Esophagus (tissue), 2 donors: ENCODE measurements at regions not wholly inside any gene's neighbourhood (a gene's known extent, or its start where the extent isn't known, plus 50 kb on each side); places are given as distances from the start of the nearest gene placed in this dataset.
"Not testable (repeated sequence)": the region's sequence is repeated elsewhere in the genome, so short reads cannot be mapped to it uniquely, and the experiment has no call there.

Experiments used
- H3K27ac ChIP-seq, 2 donors: one replicate each; pipeline ENCODE4 v1.5.1; 2013; ENCODE audit warnings: low read depth in 2 of 2, mild to moderate bottlenecking in 2 of 2, inconsistent platforms in 1 of 2, low read length in 1 of 2, moderate library complexity in 1 of 2
- H3K27me3 ChIP-seq, 2 donors: one replicate each; pipeline ENCODE4 v1.6.1; 2013; ENCODE audit warnings: low read length in 2 of 2, control low read depth in 1 of 2, mild to moderate bottlenecking in 1 of 2; ENCODE audit not compliant: insufficient read depth in 2 of 2, control insufficient read depth in 1 of 2
- H3K36me3 ChIP-seq, 2 donors: one replicate each; pipeline ENCODE4 v1.6.1; 2013; ENCODE audit warnings: low read length in 1 of 2; ENCODE audit not compliant: control insufficient read depth in 2 of 2, insufficient read depth in 2 of 2
- H3K4me1 ChIP-seq, 2 donors: one replicate each; pipeline ENCODE4 v1.6.1; 2013; ENCODE audit warnings: low read length in 1 of 2; ENCODE audit not compliant: control insufficient read depth in 2 of 2, insufficient read depth in 2 of 2
- H3K4me3 ChIP-seq, 2 donors: one replicate each; pipeline ENCODE4 v1.5.1; 2013; ENCODE audit warnings: low read length in 2 of 2, mild to moderate bottlenecking in 2 of 2, low read depth in 1 of 2, moderate library complexity in 1 of 2
- H3K9me3 ChIP-seq, 2 donors: one replicate each; pipeline ENCODE4 v1.6.1; 2013; ENCODE audit warnings: mild to moderate bottlenecking in 2 of 2, low read depth in 1 of 2, low read length in 1 of 2, moderate library complexity in 1 of 2; ENCODE audit not compliant: control insufficient read depth in 2 of 2, insufficient read depth in 1 of 2
- WGBS, 2 donors: extraction: QIAGEN DNeasy Blood & Tissue Kit; methylation state at CpG; one replicate each; pipeline ENCODE4 v1.1.7; 2013; 5-methylcytosine and 5-hydroxymethylcytosine counted together
- donor health status: healthy with polysubstance abuse.
- donor health status: Bipolar disorder and iron deficiency.

DNA sequence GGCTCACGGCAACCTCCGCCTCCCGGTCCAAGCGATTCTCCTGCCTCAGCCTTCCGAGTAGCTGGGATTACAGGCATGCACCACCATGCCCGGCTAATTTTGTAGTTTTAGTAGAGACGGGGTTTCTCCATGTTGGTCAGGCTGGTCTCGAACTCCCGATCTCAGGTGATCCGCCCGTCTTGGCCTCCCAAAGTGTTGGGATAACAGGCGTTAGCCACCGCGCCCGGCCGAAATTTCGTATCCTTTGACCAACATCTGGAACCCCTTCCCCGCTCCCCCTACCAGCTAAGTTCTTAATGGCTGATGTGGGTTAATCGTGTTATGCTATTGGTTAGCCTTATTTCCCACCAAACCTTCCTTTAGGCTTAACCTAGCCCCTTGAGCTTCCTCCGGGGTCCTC lies 113.6 kb downstream of the KLF13 start:
- Histone ChIP-seq H3K4me3 (peak overlapping the region; percentile 2 to 47), H3K27ac (peak overlapping the region; percentile 49 to 64), H3K4me1 (peaks cover 4 to 14% of the 10 kb centered on the region in 2 donors)
- not testable (repeated sequence) for H3K36me3 ChIP-seq, H3K9me3 ChIP-seq, H3K27me3 ChIP-seq
- 94 to 97% methylated on average over 20 of the region's 20 CpGs for WGBS, 2 donors

GRCh38 chr15:31440754-31441311 lies 114.2 kb downstream of the KLF13 start:
- Histone ChIP-seq H3K4me3 (peak overlapping the region; percentile 47), H3K9me3 (no peaks in the 10 kb centered on the region), H3K4me1 (peaks cover 4 to 12% of the 10 kb centered on the region in 2 donors), H3K27me3 (no peaks in the 10 kb centered on the region), H3K27ac (peak overlapping the region; percentile 49 to 64), H3K36me3 (no peaks in the 10 kb centered on the region)
- WGBS, 2 donors = 5 to 6% methylated on average over 51 to 56 of the region's 56 CpGs

GRCh38 chr15:31442226-31442625 lies 115.6 kb downstream of the KLF13 start:
- WGBS, 2 donors = 70 to 77% methylated on average over 9 of the region's 9 CpGs
- H3K27ac ChIP-seq = peak overlapping the region in 1 of 2 donors; percentile 51
- H3K9me3 ChIP-seq = no peaks in the 10 kb centered on the region
- peaks cover 4 to 9% of the 10 kb centered on the region in 2 donors for H3K4me1 ChIP-seq
- no peaks in the 10 kb centered on the region for H3K27me3 ChIP-seq
- no peaks in the 10 kb centered on the region for H3K36me3 ChIP-seq
- H3K4me3 ChIP-seq = no peak overlapping the region

DNA sequence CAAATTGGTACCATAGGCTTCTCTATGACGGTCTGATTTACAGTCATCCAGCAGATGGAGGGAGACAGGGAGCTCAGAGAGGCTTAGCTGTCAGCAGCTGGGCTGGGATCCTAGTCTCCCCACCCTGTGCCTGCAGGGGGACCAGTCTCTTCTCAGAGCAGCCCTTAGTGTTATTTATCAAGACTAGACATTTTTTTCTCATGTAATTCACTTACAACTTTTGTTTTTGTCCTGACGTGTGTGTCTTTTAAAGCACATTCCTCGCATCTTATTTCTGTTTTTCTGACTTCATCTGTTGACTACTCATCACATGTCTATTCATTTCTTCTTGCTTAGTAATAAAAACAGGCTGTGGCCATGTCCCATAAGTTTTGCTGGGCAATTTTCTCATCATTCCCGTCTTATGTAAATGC lies 116.1 kb downstream of the KLF13 start:
- Histone ChIP-seq H3K4me1 (peaks cover 4 to 8% of the 10 kb centered on the region in 2 donors), H3K9me3 (no peaks in the 10 kb centered on the region), H3K27me3 (no peaks in the 10 kb centered on the region), H3K4me3 (no peak overlapping the region), H3K27ac (peak overlapping the region in 1 of 2 donors; percentile 44), H3K36me3 (no peaks in the 10 kb centered on the region)
- 40 to 56% methylated on average over 4 of the region's 4 CpGs for WGBS, 2 donors

DNA sequence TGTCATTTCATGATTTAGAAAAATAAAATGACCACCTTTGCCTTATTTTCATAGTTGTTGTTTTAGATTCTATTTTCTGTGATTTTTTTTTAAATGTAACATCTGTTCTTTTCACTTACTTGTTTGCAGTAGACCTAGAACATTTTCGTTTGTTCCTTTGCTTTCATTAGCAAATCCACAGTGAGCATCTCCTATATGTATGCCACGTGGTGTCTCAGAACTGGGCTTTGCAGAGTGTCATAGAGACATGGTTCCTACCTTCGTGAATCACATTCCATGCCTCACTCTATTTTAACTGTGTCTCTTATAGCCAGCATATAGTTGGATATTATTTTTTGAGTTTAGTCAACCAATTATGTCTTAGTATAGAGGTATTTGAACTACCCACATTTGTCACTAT lies 118.2 kb downstream of the KLF13 start:
- Histone ChIP-seq H3K9me3 (no peaks in the 10 kb centered on the region), H3K27ac (no peak overlapping the region), H3K27me3 (no peaks in the 10 kb centered on the region), H3K4me1 (peaks cover 4 to 7% of the 10 kb centered on the region in 2 donors), H3K4me3 (no peak overlapping the region), H3K36me3 (no peaks in the 10 kb centered on the region)
- WGBS, 2 donors = 85% methylated on average over 3 of the region's 3 CpGs

DNA sequence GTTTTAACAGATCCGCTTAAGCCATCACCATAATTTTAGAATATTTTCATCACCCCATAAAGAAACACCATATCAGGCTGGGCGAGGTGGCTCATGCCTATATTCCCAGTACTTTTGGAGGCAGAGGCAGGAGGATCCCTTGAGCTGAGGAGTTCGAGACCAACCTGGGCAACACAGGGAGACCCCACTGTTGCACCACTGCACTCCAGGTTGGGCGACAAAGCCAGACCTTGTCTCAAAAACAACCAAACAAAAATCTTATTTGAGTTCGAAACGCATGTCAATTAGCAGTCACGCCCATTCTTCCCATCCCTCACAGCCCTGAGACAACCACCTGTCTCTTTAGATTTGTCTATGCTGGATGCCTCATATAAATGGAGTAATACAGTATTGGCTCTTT lies 119.9 kb downstream of the KLF13 start:
- H3K4me1 ChIP-seq = peaks cover 0 to 7% of the 10 kb centered on the region in 2 donors
- no peaks in the 10 kb centered on the region for H3K27me3 ChIP-seq
- H3K4me3 ChIP-seq = no peak overlapping the region
- H3K9me3 ChIP-seq = no peaks in the 10 kb centered on the region
- 84 to 88% methylated on average over 7 of the region's 7 CpGs for WGBS, 2 donors
- H3K27ac ChIP-seq = no peak overlapping the region
- no peaks in the 10 kb centered on the region for H3K36me3 ChIP-seq

DNA sequence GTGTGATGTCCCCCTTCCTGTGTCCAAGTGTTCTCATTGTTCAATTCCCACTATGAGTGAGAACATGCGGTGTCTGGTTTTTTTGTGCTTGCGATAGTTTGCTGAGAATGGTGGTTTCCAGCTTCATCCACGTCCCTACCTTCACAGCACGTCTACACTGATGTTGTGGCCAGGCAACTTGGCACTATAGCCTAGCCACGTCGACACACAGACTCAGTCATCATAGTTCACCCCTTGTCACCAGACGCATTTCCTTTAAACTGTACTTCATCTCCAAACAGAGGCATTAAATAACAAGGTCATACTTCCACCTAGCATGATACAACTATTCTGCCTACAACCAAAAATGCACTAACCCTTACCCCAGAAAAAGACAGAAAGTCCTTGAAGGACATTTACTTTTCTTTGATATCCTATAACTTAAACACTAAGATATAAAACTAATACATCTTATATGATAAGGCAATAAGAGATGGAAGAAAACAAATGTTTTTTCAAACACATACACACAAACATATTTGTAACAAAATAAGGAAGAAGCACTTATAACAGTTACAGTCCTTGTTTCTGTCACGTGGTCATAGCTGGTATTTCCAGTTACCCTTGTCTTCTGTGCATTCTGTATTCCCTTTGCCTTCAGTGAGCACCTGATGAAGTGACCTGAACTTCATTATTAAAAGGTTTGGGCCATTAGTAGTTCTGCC lies 121.4 kb downstream of the KLF13 start:
- H3K4me3 ChIP-seq = no peak overlapping the region
- no peaks in the 10 kb centered on the region for H3K36me3 ChIP-seq
- H3K9me3 ChIP-seq = no peaks in the 10 kb centered on the region
- H3K27ac ChIP-seq = no peak overlapping the region
- H3K27me3 ChIP-seq = no peaks in the 10 kb centered on the region
- WGBS, 2 donors = 73 to 75% methylated on average over 8 of the region's 8 CpGs
- peaks cover 0 to 3% of the 10 kb centered on the region in 2 donors for H3K4me1 ChIP-seq

- peaks cover 0 to 3% of the 10 kb centered on the region in 2 donors for H3K4me1 ChIP-seq
- no peaks in the 10 kb centered on the region for H3K27me3 ChIP-seq
- H3K36me3 ChIP-seq = no peaks in the 10 kb centered on the region
- H3K27ac ChIP-seq = no peak overlapping the region
- WGBS, 2 donors = 64 to 68% methylated on average over 5 of the region's 5 CpGs
- no peak overlapping the region for H3K4me3 ChIP-seq
- no peaks in the 10 kb centered on the region for H3K9me3 ChIP-seq
These were observed 122.0 kb downstream of the KLF13 start for GRCh38 chr15:31448635-31448979.

DNA sequence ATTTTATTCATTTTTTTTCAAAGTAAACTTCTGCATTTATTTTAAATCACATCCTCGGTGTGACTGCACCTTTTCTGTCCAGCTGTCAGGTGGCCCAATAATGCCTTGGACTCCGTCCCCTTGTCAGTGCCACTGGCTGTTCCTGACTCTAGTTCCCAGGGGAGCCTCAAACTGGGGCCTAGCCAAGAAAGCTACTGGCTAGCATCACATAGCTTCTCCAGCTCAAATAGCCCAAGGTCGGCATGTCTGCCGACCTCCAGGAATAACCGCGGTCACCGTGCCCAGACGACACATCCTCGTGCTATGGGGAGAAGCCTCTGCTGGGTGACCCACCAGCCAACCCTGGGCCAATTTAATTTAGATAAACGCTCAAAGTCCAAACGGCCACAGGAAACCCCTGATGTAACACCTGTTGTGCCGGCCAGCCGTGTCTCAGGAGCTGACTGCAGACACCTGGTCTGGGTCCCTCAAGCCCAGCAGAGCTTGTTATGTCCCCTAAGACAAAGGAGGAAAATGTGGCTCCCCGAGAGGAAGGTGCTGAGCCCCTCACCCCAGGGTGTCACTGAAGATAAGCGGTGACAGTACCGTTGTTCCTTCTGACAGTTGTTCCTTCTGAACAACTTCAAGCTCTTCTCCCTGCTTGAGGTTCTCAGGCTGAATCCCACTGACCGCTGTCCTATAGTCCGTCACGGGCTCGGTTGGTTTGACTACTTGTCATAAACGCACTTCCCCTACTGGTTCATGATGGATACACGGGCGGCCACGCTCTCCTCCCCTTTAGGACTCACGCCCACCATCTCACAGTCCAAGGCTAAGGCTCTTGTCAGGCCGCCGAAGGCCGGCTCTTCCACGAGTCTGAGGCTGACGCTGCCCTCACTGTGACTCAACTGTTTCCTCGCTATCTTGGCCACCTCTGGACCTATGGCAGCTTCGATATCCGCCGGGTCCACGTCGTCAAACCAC lies 126.2 kb downstream of the KLF13 start:
- Histone ChIP-seq H3K27ac (no peak overlapping the region), H3K27me3 (no peaks in the 10 kb centered on the region), H3K4me3 (no peak overlapping the region), H3K36me3 (no peaks in the 10 kb centered on the region), H3K4me1 (peaks cover 2 to 7% of the 10 kb centered on the region in 2 donors), H3K9me3 (no peaks in the 10 kb centered on the region)
- WGBS, 2 donors = 89 to 92% methylated on average over 36 of the region's 36 CpGs
